ENCODE measurements at regions not wholly inside any gene's neighbourhood (a gene's known extent, or its start where the extent isn't known, plus 50 kb on each side); places are given as distances from the start of the nearest gene placed in this dataset.

DNA sequence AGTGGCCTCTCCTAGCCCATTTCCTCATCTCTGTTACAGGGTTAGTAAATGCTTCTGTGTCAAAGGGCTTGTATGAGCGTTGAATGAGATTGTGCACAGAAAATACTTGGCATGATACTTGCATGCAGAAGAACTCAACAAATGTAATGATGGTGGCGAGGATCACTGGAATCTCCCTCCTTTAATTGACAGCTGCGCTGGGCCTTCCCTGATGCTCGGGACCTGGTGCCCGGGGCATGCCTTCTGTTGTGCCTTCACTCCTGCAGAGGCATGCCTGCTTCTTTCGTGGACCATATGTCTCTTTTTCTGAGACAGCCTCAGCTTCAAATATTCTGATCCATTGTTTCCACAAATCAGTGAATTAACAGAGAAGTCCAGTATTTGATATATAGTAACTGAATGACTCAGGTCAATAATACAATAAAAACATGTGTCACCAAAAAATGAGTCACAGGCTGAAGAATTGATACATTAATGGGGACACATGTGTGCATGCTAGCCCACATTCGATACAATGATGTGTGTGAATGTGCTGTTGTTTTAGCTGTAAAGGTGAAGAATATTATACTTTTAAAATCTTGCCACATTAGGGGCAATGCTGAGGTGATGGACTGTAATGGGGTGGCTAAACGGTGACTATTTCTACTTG, 243.3 kb upstream of the TBL1XR1 start:
- TF ChIP-seq, protein P1, sequence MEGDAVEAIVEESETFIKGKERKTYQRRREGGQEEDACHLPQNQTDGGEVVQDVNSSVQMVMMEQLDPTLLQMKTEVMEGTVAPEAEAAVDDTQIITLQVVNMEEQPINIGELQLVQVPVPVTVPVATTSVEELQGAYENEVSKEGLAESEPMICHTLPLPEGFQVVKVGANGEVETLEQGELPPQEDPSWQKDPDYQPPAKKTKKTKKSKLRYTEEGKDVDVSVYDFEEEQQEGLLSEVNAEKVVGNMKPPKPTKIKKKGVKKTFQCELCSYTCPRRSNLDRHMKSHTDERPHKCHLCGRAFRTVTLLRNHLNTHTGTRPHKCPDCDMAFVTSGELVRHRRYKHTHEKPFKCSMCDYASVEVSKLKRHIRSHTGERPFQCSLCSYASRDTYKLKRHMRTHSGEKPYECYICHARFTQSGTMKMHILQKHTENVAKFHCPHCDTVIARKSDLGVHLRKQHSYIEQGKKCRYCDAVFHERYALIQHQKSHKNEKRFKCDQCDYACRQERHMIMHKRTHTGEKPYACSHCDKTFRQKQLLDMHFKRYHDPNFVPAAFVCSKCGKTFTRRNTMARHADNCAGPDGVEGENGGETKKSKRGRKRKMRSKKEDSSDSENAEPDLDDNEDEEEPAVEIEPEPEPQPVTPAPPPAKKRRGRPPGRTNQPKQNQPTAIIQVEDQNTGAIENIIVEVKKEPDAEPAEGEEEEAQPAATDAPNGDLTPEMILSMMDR (IDR thresholded peaks at IDR 0.05; ENCODE audit: control insufficient read depth, insufficient read depth, low read depth, low read length, missing control alignments), result no peak
- DNase-seq (ENCODE audit: low read depth), result no peak
- no peak overlapping the region for H3K4me3 ChIP-seq (ENCODE audit: control insufficient read depth, low read depth, low read length)

DNA sequence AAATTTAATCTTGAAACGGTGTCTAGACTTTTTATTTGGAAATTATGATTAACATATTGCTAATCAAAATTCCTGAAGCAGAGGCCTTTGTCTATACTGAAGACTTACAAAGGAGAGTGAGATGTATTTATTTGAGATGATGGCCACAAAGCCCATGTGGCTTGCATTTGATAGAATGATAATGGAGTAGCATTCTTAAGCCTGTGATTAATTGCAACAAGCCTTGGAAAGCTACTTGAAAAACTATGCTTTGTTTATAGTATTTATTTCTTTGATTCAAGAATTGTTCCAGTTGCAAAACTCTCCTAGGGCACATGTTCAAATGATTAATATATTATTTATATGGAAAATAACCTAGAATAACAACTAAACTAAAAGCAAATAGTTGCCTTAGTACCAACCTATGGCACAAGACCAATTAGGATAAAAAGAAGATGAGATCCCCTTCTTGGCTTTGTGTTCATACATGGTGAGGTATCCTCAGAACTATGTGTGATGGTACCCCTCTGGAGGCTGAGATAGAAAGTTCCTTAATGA, 244.1 kb upstream of the TBL1XR1 start:
- no peak for DNase-seq (ENCODE audit: low read depth)
- TF ChIP-seq, protein P1 (IDR thresholded peaks at IDR 0.05; ENCODE audit: control insufficient read depth, insufficient read depth, low read depth, low read length, missing control alignments), result no peak
- no peak overlapping the region for H3K4me3 ChIP-seq (ENCODE audit: control insufficient read depth, low read depth, low read length)

DNA sequence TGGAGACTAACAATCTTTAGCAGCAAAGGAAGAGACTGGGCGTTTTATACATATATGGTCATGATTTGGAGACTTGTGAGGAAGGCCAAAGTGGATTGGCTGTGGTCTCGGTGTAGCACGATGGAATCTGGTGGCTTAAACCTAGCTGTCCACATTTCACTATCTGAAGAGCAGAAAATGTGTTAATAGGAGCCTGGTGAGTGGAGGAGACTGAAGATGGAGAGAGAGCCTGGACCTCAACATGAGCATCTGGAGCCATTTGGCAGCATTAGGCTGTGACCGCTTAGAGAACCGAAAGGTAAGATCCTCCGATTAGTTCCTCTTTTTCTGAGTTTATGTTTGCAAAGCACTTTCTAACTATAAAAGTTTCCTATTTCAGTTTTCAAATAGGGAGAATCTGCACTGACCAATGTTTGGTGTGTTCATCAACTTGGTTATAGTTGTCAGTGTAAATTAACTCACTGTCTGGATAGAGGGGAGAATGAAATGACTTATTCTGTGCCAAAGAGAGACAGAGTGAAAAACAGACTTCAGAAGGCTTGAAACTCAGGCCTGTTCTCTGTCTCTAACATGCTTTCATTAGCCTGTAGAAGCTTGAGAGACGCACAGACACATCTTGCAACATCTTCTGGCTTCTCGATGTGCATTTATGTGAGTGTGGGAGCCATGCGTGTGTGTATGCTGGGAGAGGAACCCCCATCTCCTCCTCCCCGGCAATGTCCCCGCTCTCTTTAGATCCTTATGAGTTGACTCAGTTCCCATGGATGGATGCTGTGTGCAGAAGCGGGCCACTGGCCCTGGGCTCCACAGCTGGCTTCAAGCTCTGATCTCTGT, 244.7 kb upstream of the TBL1XR1 start:
- no peak overlapping the region for H3K4me3 ChIP-seq (ENCODE audit: control insufficient read depth, low read depth, low read length)
- no peak for DNase-seq (ENCODE audit: low read depth)
- TF ChIP-seq, protein P1 (IDR thresholded peaks at IDR 0.05; ENCODE audit: control insufficient read depth, insufficient read depth, low read depth, low read length, missing control alignments), result no peak

DNA sequence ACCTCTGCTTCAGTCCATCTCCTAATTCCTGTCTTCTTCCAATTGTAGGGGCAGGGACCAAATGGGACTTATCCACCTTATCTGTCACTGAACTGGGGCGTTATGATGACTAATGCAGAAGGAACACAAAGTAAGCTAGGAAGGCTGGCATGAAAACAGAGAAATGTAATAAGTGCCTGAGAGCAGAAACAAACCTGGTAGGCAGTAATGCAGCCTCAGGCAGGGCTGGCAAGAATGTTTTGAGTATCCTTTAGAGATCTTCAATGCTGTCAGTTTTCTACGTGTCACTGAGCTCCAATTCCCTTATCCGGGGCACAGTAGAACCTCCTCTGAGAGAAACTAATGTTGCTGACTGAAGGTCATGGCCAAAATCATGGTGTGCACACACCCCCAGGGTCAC, 246.2 kb upstream of the TBL1XR1 start:
- DNase-seq (ENCODE audit: low read depth), result no peak
- no peak overlapping the region for H3K4me3 ChIP-seq (ENCODE audit: control insufficient read depth, low read depth, low read length)
- TF ChIP-seq, protein P1 (IDR thresholded peaks at IDR 0.05; ENCODE audit: control insufficient read depth, insufficient read depth, low read depth, low read length, missing control alignments), result no peak

DNA sequence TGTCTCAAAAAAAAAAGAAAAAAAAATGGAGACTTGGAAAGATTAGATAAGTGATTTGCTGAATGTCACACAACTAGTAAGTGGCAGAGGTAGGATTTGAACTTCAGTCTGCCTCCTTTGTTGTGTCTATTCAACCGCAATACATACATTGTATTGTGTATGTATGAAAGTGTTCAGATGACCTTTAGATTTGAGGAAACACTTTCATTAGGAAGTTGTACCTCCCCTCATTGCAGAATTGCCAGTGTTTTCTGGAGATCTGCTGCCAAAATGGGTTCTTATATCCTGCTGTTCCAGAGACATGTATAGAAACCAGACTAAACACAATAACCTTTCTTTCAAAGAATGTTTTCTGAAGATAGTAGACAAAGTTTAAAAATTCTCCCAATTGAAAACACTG, 247.4 kb upstream of the TBL1XR1 start:
- no peak for DNase-seq (ENCODE audit: low read depth)
- no peak overlapping the region for H3K4me3 ChIP-seq (ENCODE audit: control insufficient read depth, low read depth, low read length)
- TF ChIP-seq, protein P1 (IDR thresholded peaks at IDR 0.05; ENCODE audit: control insufficient read depth, insufficient read depth, low read depth, low read length, missing control alignments), result no peak

DNA sequence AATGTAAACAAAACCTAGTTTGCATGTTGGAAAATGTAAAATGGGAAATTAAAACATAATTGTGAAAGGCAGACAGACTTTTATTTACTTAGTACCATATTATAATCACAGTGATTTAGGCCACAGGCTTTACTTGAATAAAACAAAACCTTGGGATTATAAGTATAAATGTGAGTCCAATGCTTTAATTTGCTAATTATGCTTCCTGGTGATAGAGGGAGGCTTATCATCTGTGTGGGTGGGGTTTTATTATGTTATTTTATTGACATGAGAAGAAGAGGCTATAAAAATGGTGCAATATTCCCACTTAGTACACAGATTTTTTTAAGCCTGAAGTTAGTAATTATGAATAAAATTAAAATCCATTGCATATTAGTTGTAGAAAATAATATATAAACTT, 248.3 kb upstream of the TBL1XR1 start:
- no peak for DNase-seq (ENCODE audit: low read depth)
- no peak overlapping the region for H3K4me3 ChIP-seq (ENCODE audit: control insufficient read depth, low read depth, low read length)

More for the DNA sequence above, 248.3 kb upstream of the TBL1XR1 start:
- TF ChIP-seq, protein P1 (IDR thresholded peaks at IDR 0.05; ENCODE audit: control insufficient read depth, insufficient read depth, low read depth, low read length, missing control alignments), result no peak
